Natural killer cell treated with Interleukin-12 subunit alpha and Interleukin-12 subunit beta and Interleukin-15 and Interleukin-18, amount 100 ng/mL, for 72 hours (primary cell): ENCODE measurements at regions not wholly inside any gene's neighbourhood (a gene's known extent, or its start where the extent isn't known, plus 50 kb on each side); places are given as distances from the start of the nearest gene placed in this dataset.
A peak's percentile ranks its signal among the peaks of the same experiment; 100 is the strongest.

Experiments used
- ATAC-seq, 2 donors: fragments of 150-1000 bp; cut with Tn5 transposase in 1 of 2; sonication (Bioruptor Pico), chemical (Tn5 transposase) in 1 of 2; 2 replicates each; pipeline ENCODE4 v1.10.0; 2021
- DNase-seq: peaks from one replicate; pipeline ENCODE4 v3.0.0; 2022; ENCODE audit warnings: low spot score
- H3K27ac Mint-ChIP-seq, 2 donors: 1 replicate in 1 of 2; 2 replicates in 1 of 2; pipeline ENCODE4 v1.8.0; 2022; ENCODE audit warnings: mixed read lengths in 2 of 2, mild to moderate bottlenecking in 1 of 2, moderate library complexity in 1 of 2
- H3K27me3 Mint-ChIP-seq, 2 donors: 1 replicate in 1 of 2; 2 replicates in 1 of 2; pipeline ENCODE4 v1.8.0; 2022; ENCODE audit warnings: mixed read lengths in 2 of 2
- H3K36me3 Mint-ChIP-seq: one replicate; pipeline ENCODE4 v1.8.0; 2022; ENCODE audit warnings: mixed read lengths
- H3K4me1 Mint-ChIP-seq, 2 donors: 1 replicate in 1 of 2; 2 replicates in 1 of 2; pipeline ENCODE4 v1.8.0; 2022; ENCODE audit warnings: low read depth in 2 of 2, mixed read lengths in 2 of 2, mild to moderate bottlenecking in 1 of 2
- H3K4me3 Mint-ChIP-seq: one replicate; pipeline ENCODE4 v1.8.0; 2022; ENCODE audit warnings: mixed read lengths
- H3K9me3 Mint-ChIP-seq: 2 replicates; pipeline ENCODE4 v1.8.0; 2022; ENCODE audit warnings: mixed read lengths

GRCh38 chr9:81532251-81532650 lies 157.1 kb downstream of the TLE1 start:
- DNase-seq (no peak), ATAC-seq (no peak)
- no peaks in the 10 kb centered on the region for H3K4me1 Mint-ChIP-seq
- H3K27ac Mint-ChIP-seq: no peak overlapping the region
- no peaks in the 10 kb centered on the region for H3K9me3 Mint-ChIP-seq
- H3K27me3 Mint-ChIP-seq: peaks cover 0 to 6% of the 10 kb centered on the region in 2 donors
- no peak overlapping the region for H3K4me3 Mint-ChIP-seq
- H3K36me3 Mint-ChIP-seq: no peaks in the 10 kb centered on the region

DNA sequence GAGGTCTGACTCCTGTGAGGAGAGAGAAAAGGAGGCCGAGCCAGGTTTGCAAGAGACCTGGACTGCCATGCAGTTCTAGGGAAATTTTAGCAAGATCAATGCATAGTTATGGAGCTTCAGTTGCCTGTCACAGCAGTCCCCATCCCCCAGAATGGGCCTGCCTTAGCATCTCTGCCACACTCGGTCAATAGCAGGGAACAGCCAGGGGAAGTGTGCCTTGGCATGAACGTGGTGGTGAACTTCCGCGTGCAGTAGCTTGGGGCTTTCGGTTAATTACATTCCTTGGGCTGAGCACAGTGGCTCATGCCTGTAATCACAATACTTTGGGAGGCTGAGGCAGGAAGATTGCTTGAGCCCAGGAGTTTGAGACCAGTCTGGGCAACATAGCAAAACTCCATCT lies 157.8 kb downstream of the TLE1 start:
- Mint-ChIP-seq H3K27me3 (peaks cover 4 to 12% of the 10 kb centered on the region in 2 donors), H3K27ac (no peak overlapping the region), H3K4me3 (no peak overlapping the region), H3K9me3 (no peaks in the 10 kb centered on the region), H3K4me1 (no peaks in the 10 kb centered on the region), H3K36me3 (no peaks in the 10 kb centered on the region)
- no peak for DNase-seq
- ATAC-seq: no peak

- no peak for DNase-seq
These were observed 158.5 kb downstream of the TLE1 start for GRCh38 chr9:81530846-81531245.

GRCh38 chr9:81530310-81530810 lies 159.0 kb downstream of the TLE1 start:
- Mint-ChIP-seq H3K27ac (no peak overlapping the region), H3K4me1 (no peaks in the 10 kb centered on the region), H3K27me3 (peaks cover 11 to 22% of the 10 kb centered on the region in 2 donors), H3K4me3 (no peak overlapping the region), H3K36me3 (no peaks in the 10 kb centered on the region), H3K9me3 (no peaks in the 10 kb centered on the region)
- ATAC-seq (no peak), DNase-seq (no peak)

More at GRCh38 chr9:81530846-81531245, 158.5 kb downstream of the TLE1 start:
- Mint-ChIP-seq H3K36me3 (no peaks in the 10 kb centered on the region), H3K9me3 (no peaks in the 10 kb centered on the region), H3K27me3 (peaks cover 10 to 18% of the 10 kb centered on the region in 2 donors), H3K4me1 (no peaks in the 10 kb centered on the region), H3K4me3 (no peak overlapping the region), H3K27ac (no peak overlapping the region)
- no peak for ATAC-seq

GRCh38 chr9:81529556-81530193 lies 159.7 kb downstream of the TLE1 start:
- no peak overlapping the region for H3K27ac Mint-ChIP-seq
- ATAC-seq: no peak
- DNase-seq: no peak

GRCh38 chr9:81526587-81526986 lies 162.8 kb downstream of the TLE1 start:
- DNase-seq (no peak), ATAC-seq (no peak)
- peaks cover 11 to 22% of the 10 kb centered on the region in 2 donors for H3K27me3 Mint-ChIP-seq
- peaks cover 0 to 7% of the 10 kb centered on the region in 2 donors for H3K4me1 Mint-ChIP-seq
- no peak overlapping the region for H3K27ac Mint-ChIP-seq
- H3K36me3 Mint-ChIP-seq: no peaks in the 10 kb centered on the region
- no peak overlapping the region for H3K4me3 Mint-ChIP-seq
- no peaks in the 10 kb centered on the region for H3K9me3 Mint-ChIP-seq

More at GRCh38 chr9:81529556-81530193, 159.7 kb downstream of the TLE1 start:
- H3K27me3 Mint-ChIP-seq: peaks cover 11 to 22% of the 10 kb centered on the region in 2 donors
- no peak overlapping the region for H3K4me3 Mint-ChIP-seq
- no peaks in the 10 kb centered on the region for H3K4me1 Mint-ChIP-seq
- no peaks in the 10 kb centered on the region for H3K36me3 Mint-ChIP-seq
- H3K9me3 Mint-ChIP-seq: no peaks in the 10 kb centered on the region

GRCh38 chr9:81522716-81523551 lies 166.4 kb downstream of the TLE1 start:
- DNase-seq (no peak), ATAC-seq (peak in 1 of 2 donors; percentile 68)
- Mint-ChIP-seq H3K36me3 (no peaks in the 10 kb centered on the region), H3K27ac (no peak overlapping the region), H3K4me3 (peak overlapping the region; percentile 21), H3K27me3 (peaks cover 14 to 17% of the 10 kb centered on the region in 2 donors), H3K9me3 (no peaks in the 10 kb centered on the region), H3K4me1 (peaks cover 0 to 7% of the 10 kb centered on the region in 2 donors)

DNA sequence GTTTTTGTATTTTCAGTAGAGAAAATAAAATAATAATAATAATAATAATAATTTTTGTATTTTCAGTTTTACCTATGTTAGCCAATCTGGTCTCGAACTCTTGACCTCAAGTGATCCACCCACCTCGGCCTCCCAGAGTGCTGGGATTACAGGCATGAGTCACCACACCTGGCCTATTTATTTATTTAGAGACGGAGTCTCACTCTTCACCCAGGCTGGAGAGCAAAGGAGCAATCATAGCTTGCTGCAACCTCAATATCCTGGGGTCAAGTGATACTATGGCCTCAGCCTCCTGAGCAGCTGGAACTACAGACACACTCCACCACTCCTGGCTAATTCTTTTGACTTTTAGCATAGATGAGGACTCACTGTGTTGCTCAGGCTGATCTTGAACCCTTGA lies 167.5 kb downstream of the TLE1 start:
- H3K27me3 Mint-ChIP-seq: peaks cover 15 to 22% of the 10 kb centered on the region in 2 donors
- H3K27ac Mint-ChIP-seq: no peak overlapping the region
- H3K9me3 Mint-ChIP-seq: no peaks in the 10 kb centered on the region
- peaks cover 0 to 7% of the 10 kb centered on the region in 2 donors for H3K4me1 Mint-ChIP-seq
- H3K36me3 Mint-ChIP-seq: no peaks in the 10 kb centered on the region
- DNase-seq (no peak), ATAC-seq (no peak)
- no peak overlapping the region for H3K4me3 Mint-ChIP-seq

DNA sequence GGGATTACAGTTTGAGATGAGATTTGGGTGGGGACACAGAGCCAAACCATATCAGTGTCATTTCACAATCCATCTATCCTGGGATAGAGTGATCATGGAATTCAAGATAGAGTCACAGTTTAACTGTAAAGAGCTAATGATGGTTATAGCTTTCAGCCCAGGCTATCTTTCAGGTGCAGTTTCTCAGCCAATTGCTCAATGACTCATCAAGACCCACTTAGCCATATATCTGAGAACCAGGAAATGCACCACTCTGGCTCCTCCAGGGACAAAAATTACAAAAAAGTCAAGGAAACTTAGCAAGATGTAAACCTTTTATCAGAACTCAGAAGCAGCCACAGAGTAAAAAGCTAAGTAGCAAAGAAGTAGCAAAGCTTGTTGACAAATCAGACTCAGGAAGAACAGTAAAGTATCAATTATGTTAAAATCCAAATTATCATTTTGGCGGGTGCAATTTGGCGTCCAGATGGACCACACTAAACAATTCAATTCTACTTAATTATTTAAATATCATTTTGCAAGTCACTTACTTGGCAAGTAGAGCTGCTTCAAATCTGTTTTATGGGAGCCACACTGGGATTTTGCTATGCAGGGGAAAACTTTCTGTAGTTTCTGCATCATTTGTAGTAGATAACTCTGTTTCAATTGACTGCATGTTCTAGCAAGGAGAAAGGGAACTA lies 169.4 kb downstream of the TLE1 start:
- H3K36me3 Mint-ChIP-seq: no peaks in the 10 kb centered on the region
- DNase-seq: no peak
- peaks cover 0 to 7% of the 10 kb centered on the region in 2 donors for H3K4me1 Mint-ChIP-seq
- no peak overlapping the region for H3K4me3 Mint-ChIP-seq
- no peaks in the 10 kb centered on the region for H3K9me3 Mint-ChIP-seq
- ATAC-seq: no peak
- no peak overlapping the region for H3K27ac Mint-ChIP-seq
- H3K27me3 Mint-ChIP-seq: peaks cover 6 to 17% of the 10 kb centered on the region in 2 donors

DNA sequence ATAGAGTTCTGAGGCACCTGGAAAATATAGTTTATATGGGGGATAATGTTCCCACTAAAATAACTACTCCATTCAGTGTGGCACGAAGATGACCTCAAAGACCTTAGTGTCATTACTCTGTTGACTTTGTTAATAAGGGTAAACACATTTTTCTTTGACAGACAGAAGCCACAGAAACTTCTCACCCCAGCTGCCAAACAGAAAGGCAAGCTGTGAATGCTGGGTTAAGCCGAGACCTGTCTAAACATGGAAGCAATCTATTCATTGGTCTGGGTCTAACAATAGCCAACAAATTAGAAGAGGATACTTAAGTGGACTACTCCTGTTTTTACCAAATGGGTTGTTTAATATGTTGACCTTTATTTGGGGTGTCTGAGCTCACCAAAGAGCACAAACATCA lies 171.4 kb downstream of the TLE1 start:
- no peaks in the 10 kb centered on the region for H3K9me3 Mint-ChIP-seq
- peaks cover 0 to 4% of the 10 kb centered on the region in 2 donors for H3K4me1 Mint-ChIP-seq
- DNase-seq (no peak), ATAC-seq (no peak)
- no peak overlapping the region for H3K4me3 Mint-ChIP-seq
- H3K27me3 Mint-ChIP-seq: peaks cover 6 to 17% of the 10 kb centered on the region in 2 donors
- H3K36me3 Mint-ChIP-seq: no peaks in the 10 kb centered on the region
- H3K27ac Mint-ChIP-seq: no peak overlapping the region

DNA sequence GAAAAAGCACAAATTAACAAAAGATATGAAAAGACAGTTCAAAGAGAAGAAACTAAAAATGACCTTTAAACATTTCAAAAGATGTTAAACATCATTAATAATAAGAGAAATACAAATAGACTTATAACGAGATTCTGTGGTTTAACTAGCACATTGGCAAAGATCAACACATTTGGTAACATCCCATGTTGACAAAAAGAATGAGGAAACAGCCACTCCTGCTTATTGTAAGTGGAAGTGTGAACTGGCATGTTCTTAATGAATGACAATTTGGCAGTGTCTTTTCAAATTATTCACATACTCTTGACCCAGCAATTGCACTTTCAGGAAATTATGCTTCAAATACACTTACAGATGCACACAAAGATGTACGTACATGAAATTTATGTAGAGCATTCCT lies 176.3 kb downstream of the TLE1 start:
- Mint-ChIP-seq H3K4me3 (no peak overlapping the region), H3K27me3 (peaks cover 17 to 34% of the 10 kb centered on the region in 2 donors), H3K9me3 (no peaks in the 10 kb centered on the region), H3K27ac (no peak overlapping the region), H3K4me1 (peaks cover 0 to 6% of the 10 kb centered on the region in 2 donors), H3K36me3 (no peaks in the 10 kb centered on the region)
- DNase-seq: no peak
- ATAC-seq: no peak

- DNase-seq: no peak
- H3K27ac Mint-ChIP-seq: no peak overlapping the region
- H3K4me1 Mint-ChIP-seq: peaks cover 0 to 6% of the 10 kb centered on the region in 2 donors
- no peaks in the 10 kb centered on the region for H3K9me3 Mint-ChIP-seq
- H3K4me3 Mint-ChIP-seq: no peak overlapping the region
- peaks cover 17 to 33% of the 10 kb centered on the region in 2 donors for H3K27me3 Mint-ChIP-seq
- no peak for ATAC-seq
- no peaks in the 10 kb centered on the region for H3K36me3 Mint-ChIP-seq
These were observed 176.7 kb downstream of the TLE1 start for GRCh38 chr9:81512641-81513040.

DNA sequence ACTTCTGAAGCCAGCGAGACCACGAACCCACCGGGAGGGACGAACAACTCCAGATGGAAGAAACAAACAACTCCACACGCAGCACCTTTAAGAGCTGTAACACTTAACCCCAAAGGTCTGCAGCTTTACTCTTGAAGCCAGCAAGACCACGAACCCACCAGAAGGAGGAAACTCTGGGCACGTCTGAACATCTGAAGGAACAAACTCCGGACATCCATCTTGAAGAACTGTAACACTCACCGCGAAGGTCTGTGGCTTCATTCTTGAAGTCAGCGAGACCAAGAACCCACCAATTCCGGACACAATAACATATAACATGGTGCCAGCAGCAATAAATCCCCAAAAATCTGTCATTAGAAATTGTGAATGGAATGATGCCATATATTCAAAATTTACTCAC lies 180.9 kb downstream of the TLE1 start:
- peaks cover 0 to 6% of the 10 kb centered on the region in 2 donors for H3K4me1 Mint-ChIP-seq
- no peak overlapping the region for H3K27ac Mint-ChIP-seq
- no peaks in the 10 kb centered on the region for H3K36me3 Mint-ChIP-seq
- H3K9me3 Mint-ChIP-seq: no peaks in the 10 kb centered on the region
- no peak for DNase-seq
- no peak for ATAC-seq
- no peak overlapping the region for H3K4me3 Mint-ChIP-seq
- H3K27me3 Mint-ChIP-seq: peaks cover 16 to 17% of the 10 kb centered on the region in 2 donors
